IMR-90 (cell line): ENCODE measurements at regions not wholly inside any gene's neighbourhood (a gene's known extent, or its start where the extent isn't known, plus 50 kb on each side); places are given as distances from the start of the nearest gene placed in this dataset.

Experiments
- ATAC-seq: fragments of 200-7000 bp; cut with Tn5 transposase; 2 replicates; pipeline ENCODE4 v1.9.1; 2020; ENCODE audit warnings: low read depth, mild to moderate bottlenecking, moderate library complexity
- BruUV-seq: library from RNA; stranded (reverse); fragments of 400-500 nt; replicated peaks from 2 replicates; lab custom pipeline; 2021; lab: Mats Ljungman, UMichigan
- CTCF ChIA-PET: fragments of 300-600 bp; formaldehyde crosslinking; extraction: SDS; loops from one replicate; lab custom pipeline; 2021; ENCODE audit warnings: antibody characterized with exemption; lab: Yijun Ruan, JAX
- POLR2A ChIA-PET: fragments of 300-600 bp; sonication (Branson Sonifier 250); formaldehyde crosslinking; loops from one replicate; lab custom pipeline; 2022; ENCODE audit warnings: antibody characterized with exemption; ENCODE audit not compliant: unreplicated experiment; lab: Charles Lee
- DNase-seq: peaks from one replicate; pipeline ENCODE4 v3.0.0; 2013
- H2AFZ ChIP-seq: replicated peaks from 2 replicates; pipeline ENCODE3; 2013; ENCODE audit warnings: low read length, mild to moderate bottlenecking; ENCODE audit not compliant: poor library complexity
- H2AK5ac ChIP-seq: 2 replicates; pipeline ENCODE4 v1.6.1; 2013; ENCODE audit warnings: low read depth, low read length, inconsistent platforms
- H2AK9ac ChIP-seq: replicated peaks from 2 replicates; pipeline ENCODE3; 2013; ENCODE audit warnings: mild to moderate bottlenecking, low read depth, low read length, moderate library complexity; ENCODE audit not compliant: poor library complexity
- H2BK120ac ChIP-seq: 2 replicates; pipeline ENCODE4 v1.6.1; 2013; ENCODE audit warnings: low read depth, low read length, inconsistent platforms
- H2BK15ac ChIP-seq: 3 replicates; pipeline ENCODE4 v1.6.1; 2013; ENCODE audit warnings: low read depth, low read length, inconsistent platforms
- H2BK20ac ChIP-seq: 2 replicates; pipeline ENCODE4 v1.6.1; 2013; ENCODE audit warnings: low read depth, mild to moderate bottlenecking, inconsistent platforms, low read length, moderate library complexity
- H2BK5ac ChIP-seq: 2 replicates; pipeline ENCODE4 v1.6.1; 2013; ENCODE audit warnings: mild to moderate bottlenecking, low read depth, low read length, inconsistent platforms; ENCODE audit not compliant: poor library complexity, severe bottlenecking
- H3K14ac ChIP-seq: replicated peaks from 2 replicates; pipeline ENCODE4 v1.6.1; 2013; ENCODE audit warnings: low read depth, low read length, inconsistent platforms
- H3K18ac ChIP-seq: 2 replicates; pipeline ENCODE4 v1.6.1; 2013; ENCODE audit warnings: low read depth, low read length, control low read depth
- H3K23ac ChIP-seq: 2 replicates; pipeline ENCODE4 v1.6.1; 2013; ENCODE audit warnings: low read depth, low read length, inconsistent platforms
- H3K27ac ChIP-seq: 2 replicates; pipeline ENCODE4 v1.5.1; 2013; ENCODE audit warnings: mild to moderate bottlenecking, control low read depth, low read length; ENCODE audit not compliant: insufficient read depth
- H3K27me3 ChIP-seq: 2 replicates; pipeline ENCODE4 v1.6.1; 2013; ENCODE audit warnings: low read length; ENCODE audit not compliant: control insufficient read depth, insufficient read depth
- H3K36me3 ChIP-seq: 2 replicates; pipeline ENCODE4 v1.6.1; 2013; ENCODE audit warnings: low read length, mixed read lengths; ENCODE audit not compliant: control insufficient read depth, insufficient read depth
- H3K4ac ChIP-seq: 2 replicates; pipeline ENCODE4 v1.6.1; 2013; ENCODE audit warnings: low read depth, low read length, inconsistent platforms
- H3K4me1 ChIP-seq: 2 replicates; pipeline ENCODE4 v1.6.1; 2013; ENCODE audit warnings: low read length, mixed read lengths; ENCODE audit not compliant: control insufficient read depth, insufficient read depth
- H3K4me2 ChIP-seq: 2 replicates; pipeline ENCODE4 v1.6.1; 2013; ENCODE audit warnings: low read depth, mild to moderate bottlenecking, control low read depth, low read length, moderate library complexity
- H3K4me3 ChIP-seq: 2 replicates; pipeline ENCODE4 v1.5.1; 2013; ENCODE audit warnings: low read depth, mild to moderate bottlenecking, control low read depth, low read length, moderate library complexity; ENCODE audit not compliant: insufficient read depth
- H3K56ac ChIP-seq: 2 replicates; pipeline ENCODE4 v1.6.1; 2013; ENCODE audit warnings: low read length, inconsistent platforms; ENCODE audit not compliant: insufficient read depth; ENCODE audit errors: extremely low read depth
- H3K79me1 ChIP-seq, 2 experiments: 2 replicates each; pipeline ENCODE4 v1.6.1; 2013; ENCODE audit warnings: low read length in 2 of 2, inconsistent platforms in 1 of 2, low read depth in 1 of 2
- H3K9ac ChIP-seq: 2 replicates; pipeline ENCODE4 v1.6.1; 2013; ENCODE audit warnings: low read depth, low read length, control low read depth
- H3K9me1 ChIP-seq: 2 replicates; pipeline ENCODE4 v1.6.1; 2013; ENCODE audit warnings: low read length, inconsistent platforms; ENCODE audit not compliant: insufficient read depth
- H3K9me3 ChIP-seq: 2 replicates; pipeline ENCODE4 v1.6.1; 2013; ENCODE audit warnings: low read length; ENCODE audit not compliant: control insufficient read depth, insufficient read depth
- H4K20me1 ChIP-seq: 2 replicates; pipeline ENCODE4 v1.6.1; 2013; ENCODE audit warnings: low read length, inconsistent platforms; ENCODE audit not compliant: insufficient read depth
- H4K5ac ChIP-seq: 2 replicates; pipeline ENCODE4 v1.6.1; 2013; ENCODE audit warnings: mild to moderate bottlenecking, low read depth, low read length, control low read depth
- H4K8ac ChIP-seq, 2 experiments: 2 replicates each; pipeline ENCODE4 v1.6.1; 2013; ENCODE audit warnings: low read depth in 2 of 2, low read length in 2 of 2, control low read depth in 1 of 2, inconsistent platforms in 1 of 2
- H4K91ac ChIP-seq: 2 replicates; pipeline ENCODE4 v1.6.1; 2013; ENCODE audit warnings: low read depth, low read length, inconsistent platforms; ENCODE audit not compliant: insufficient read depth
- BHLHE40 ChIP-seq: fragments of 150-350 bp; IDR thresholded peaks from 2 replicates; pipeline ENCODE4 v1.6.1; 2016; ENCODE audit warnings: mild to moderate bottlenecking, low read depth, low read length
- CEBPB ChIP-seq: IDR thresholded peaks from 2 replicates; pipeline ENCODE4 v1.6.1; 2012; ENCODE audit warnings: low read depth, low read length, improper control_type of control experiment
- CHD1 ChIP-seq: IDR thresholded peaks from 2 replicates; pipeline ENCODE4 v1.6.1; 2012; ENCODE audit warnings: low read depth, low read length, improper control_type of control experiment
- CTCF ChIP-seq: conservative IDR thresholded peaks from 2 replicates; pipeline ENCODE4 v1.5.1; 2012; ENCODE audit warnings: mild to moderate bottlenecking, low read depth, low read length, improper control_type of control experiment
- FOS ChIP-seq: fragments of 150-350 bp; IDR thresholded peaks from 2 replicates; pipeline ENCODE4 v1.6.1; 2016; ENCODE audit warnings: low read depth, low read length
- MAFK ChIP-seq: IDR thresholded peaks from 2 replicates; pipeline ENCODE4 v1.6.1; 2012; ENCODE audit warnings: low read depth, low read length, improper control_type of control experiment
- MAZ ChIP-seq: IDR thresholded peaks from 2 replicates; pipeline ENCODE4 v1.6.1; 2012; ENCODE audit warnings: low read depth, mild to moderate bottlenecking, low read length, improper control_type of control experiment, moderate library complexity, borderline replicate concordance
- MXI1 ChIP-seq: IDR thresholded peaks from 2 replicates; pipeline ENCODE4 v1.6.1; 2012; ENCODE audit warnings: low read depth, mild to moderate bottlenecking, low read length, moderate library complexity, borderline replicate concordance
- NFE2L2 ChIP-seq: fragments of 150-350 bp; IDR thresholded peaks from 2 replicates; pipeline ENCODE4 v1.6.1; 2016; ENCODE audit warnings: low read depth, mild to moderate bottlenecking, low read length
- POLR2A ChIP-seq: IDR thresholded peaks from 2 replicates; pipeline ENCODE4 v1.6.1; 2012; ENCODE audit warnings: mild to moderate bottlenecking, low read depth, low read length
- RAD21 ChIP-seq: IDR thresholded peaks from 2 replicates; pipeline ENCODE4 v1.6.1; 2012; ENCODE audit warnings: low read length, improper control_type of control experiment
- RCOR1 ChIP-seq: IDR thresholded peaks from 2 replicates; pipeline ENCODE4 v1.6.1; 2012; ENCODE audit warnings: mild to moderate bottlenecking, low read length, improper control_type of control experiment; ENCODE audit not compliant: insufficient replicate concordance
- RFX5 ChIP-seq: IDR thresholded peaks from 2 replicates; pipeline ENCODE4 v1.8.0; 2012; ENCODE audit warnings: low read depth, mild to moderate bottlenecking, low read length, moderate library complexity
- SMC3 ChIP-seq: fragments of 150-350 bp; IDR thresholded peaks from 2 replicates; pipeline ENCODE4 v1.6.1; 2016; ENCODE audit warnings: low read depth, mild to moderate bottlenecking, antibody characterized with exemption, low read length, moderate library complexity
- WGBS, 2 experiments: methylation state at CpG; one replicate each; pipeline versions ENCODE4 v1.1.5 to v1.1.7; 2013; ENCODE audit warnings: missing lambda C conversion rate in 2 of 2; ENCODE audit not compliant: insufficient read length in 1 of 2; ENCODE audit errors: extremely low coverage in 2 of 2; 5-methylcytosine and 5-hydroxymethylcytosine counted together
- dilution Hi-C: fragments of 300-500 bp; cut with HindIII; formaldehyde crosslinking; loops from one replicate; pipeline ENCODE4 v1.14.3; 2018; ENCODE audit warnings: low sequenced_read_pairs; ENCODE audit not compliant: unreplicated experiment
- in situ Hi-C: fragments of 300-500 bp; cut with MboI; formaldehyde crosslinking; loops from 3 replicates; pipeline ENCODE4 v1.14.3; 2019; ENCODE audit warnings: low sequenced_read_pairs, inconsistent platforms, mixed read lengths
- intact Hi-C: fragments of 100-400 bp; cut with micrococcal nuclease; formaldehyde crosslinking; loops from 2 replicates; pipeline ENCODE4 v1.10.0; 2022
- TF ChIP-seq, protein P1 (sequence below): fragments of 150-350 bp; IDR thresholded peaks from 2 replicates; pipeline ENCODE4 v1.6.1; 2016; ENCODE audit warnings: low read depth, mild to moderate bottlenecking, low read length, moderate library complexity, borderline replicate concordance
- TF ChIP-seq, protein P2 (sequence below): fragments of 150-350 bp; IDR thresholded peaks from 2 replicates; pipeline ENCODE4 v1.6.1; 2017; ENCODE audit warnings: mild to moderate bottlenecking, antibody characterized with exemption, low read length, low read depth

DNA sequence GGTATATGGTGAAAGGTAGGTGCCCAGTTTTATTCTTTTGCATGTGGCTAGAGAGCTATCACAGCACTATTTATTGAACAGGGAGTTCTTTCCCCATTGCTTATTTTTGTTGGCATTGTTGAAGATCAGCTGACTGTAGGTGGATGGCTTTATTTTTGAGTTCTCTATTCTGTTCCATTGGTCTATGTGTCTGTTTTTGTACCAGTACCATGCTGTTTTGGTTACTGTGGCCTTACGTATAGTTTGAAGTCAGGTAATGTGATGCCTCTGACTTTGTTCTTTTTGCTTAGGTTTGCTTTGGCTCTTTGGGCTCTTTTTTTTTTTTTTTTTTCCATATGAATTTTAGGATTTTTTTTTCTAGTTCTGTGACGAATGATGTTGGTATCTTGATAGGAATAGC lies 139.2 kb upstream of the CTNNB1 start:
- CTCF ChIA-PET = no interaction called here
- in situ Hi-C loops = no loop called here

More for the DNA sequence above, 139.2 kb upstream of the CTNNB1 start:
- no peak overlapping the region for H3K9ac ChIP-seq
- dilution Hi-C loops (no loop called here), intact Hi-C loops (no loop called here)
- POLR2A ChIA-PET = no interaction called here
- no peak overlapping the region for H3K23ac ChIP-seq
- ATAC-seq (no peak), DNase-seq (no peak)
- no peak overlapping the region for H3K18ac ChIP-seq
- no peak overlapping the region for H3K4me2 ChIP-seq
- H4K5ac ChIP-seq = no peak overlapping the region
- H3K9me3 ChIP-seq = no peaks in the 10 kb centered on the region; the same call in 1 of the 2 replicates
- no peaks in the 10 kb centered on the region for H4K20me1 ChIP-seq
- H2AK9ac ChIP-seq = no peak overlapping the region
- H3K4ac ChIP-seq = no peak overlapping the region
- TF ChIP-seq CTCF (no peak), CHD1 (no peak), BHLHE40 (no peak), FOS (no peak), MXI1 (no peak), CEBPB (no peak), RCOR1 (no peak), MAZ (no peak), RFX5 (no peak), NFE2L2 (no peak), RAD21 (no peak), MAFK (no peak), SMC3 (no peak), POLR2A (no peak)
- TF ChIP-seq, protein P1, sequence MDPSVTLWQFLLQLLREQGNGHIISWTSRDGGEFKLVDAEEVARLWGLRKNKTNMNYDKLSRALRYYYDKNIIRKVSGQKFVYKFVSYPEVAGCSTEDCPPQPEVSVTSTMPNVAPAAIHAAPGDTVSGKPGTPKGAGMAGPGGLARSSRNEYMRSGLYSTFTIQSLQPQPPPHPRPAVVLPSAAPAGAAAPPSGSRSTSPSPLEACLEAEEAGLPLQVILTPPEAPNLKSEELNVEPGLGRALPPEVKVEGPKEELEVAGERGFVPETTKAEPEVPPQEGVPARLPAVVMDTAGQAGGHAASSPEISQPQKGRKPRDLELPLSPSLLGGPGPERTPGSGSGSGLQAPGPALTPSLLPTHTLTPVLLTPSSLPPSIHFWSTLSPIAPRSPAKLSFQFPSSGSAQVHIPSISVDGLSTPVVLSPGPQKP = no peak
- TF ChIP-seq, protein P2, sequence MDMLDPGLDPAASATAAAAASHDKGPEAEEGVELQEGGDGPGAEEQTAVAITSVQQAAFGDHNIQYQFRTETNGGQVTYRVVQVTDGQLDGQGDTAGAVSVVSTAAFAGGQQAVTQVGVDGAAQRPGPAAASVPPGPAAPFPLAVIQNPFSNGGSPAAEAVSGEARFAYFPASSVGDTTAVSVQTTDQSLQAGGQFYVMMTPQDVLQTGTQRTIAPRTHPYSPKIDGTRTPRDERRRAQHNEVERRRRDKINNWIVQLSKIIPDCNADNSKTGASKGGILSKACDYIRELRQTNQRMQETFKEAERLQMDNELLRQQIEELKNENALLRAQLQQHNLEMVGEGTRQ = no peak
- H4K91ac ChIP-seq = no peak overlapping the region
- H3K56ac ChIP-seq = no peak overlapping the region
- H3K27me3 ChIP-seq = no peaks in the 10 kb centered on the region
- H2AK5ac ChIP-seq = no peak overlapping the region
- no peak overlapping the region for H2BK120ac ChIP-seq
- H2BK5ac ChIP-seq = no peak overlapping the region
- H3K14ac ChIP-seq = no peak overlapping the region
- no peak overlapping the region for H2BK20ac ChIP-seq
- no peaks in the 10 kb centered on the region for H3K79me1 ChIP-seq
- no peak overlapping the region for H3K4me3 ChIP-seq
- H3K9me1 ChIP-seq = no peaks in the 10 kb centered on the region
- H4K8ac ChIP-seq = no peak overlapping the region
- WGBS, 2 experiments = no CpG with 5 or more reads among the region's 2 CpGs
- H3K36me3 ChIP-seq = no peaks in the 10 kb centered on the region
- H2AFZ ChIP-seq = no peak overlapping the region
- no peak overlapping the region for H2BK15ac ChIP-seq
- H3K4me1 ChIP-seq = no peaks in the 10 kb centered on the region
- BruUV-seq = no TSS peak
- no peak overlapping the region for H3K27ac ChIP-seq
